KMS-11 (cell line): ENCODE measurements at regions not wholly inside any gene's neighbourhood (a gene's known extent, or its start where the extent isn't known, plus 50 kb on each side); places are given as distances from the start of the nearest gene placed in this dataset.
"Not testable (repeated sequence)": the region's sequence is repeated elsewhere in the genome, so short reads cannot be mapped to it uniquely, and the experiment has no call there.

Experiments used
- H2AFZ ChIP-seq: fragments of 200-600 bp; sonication (generic); 2 replicates; pipeline ENCODE4 v1.6.1; 2016; ENCODE audit warnings: antibody characterized with exemption, mixed run types, low read depth
- H3K27ac ChIP-seq: fragments of 200-600 bp; sonication (generic); 2 replicates; pipeline ENCODE4 v1.6.1; 2016; ENCODE audit warnings: mild to moderate bottlenecking, mixed run types
- H3K27me3 ChIP-seq: fragments of 200-600 bp; sonication (generic); 2 replicates; pipeline ENCODE4 v1.6.1; 2017; ENCODE audit warnings: mild to moderate bottlenecking, low read depth, mixed run types, moderate library complexity; ENCODE audit not compliant: insufficient read depth
- H3K36me3 ChIP-seq: fragments of 200-600 bp; sonication (generic); 2 replicates; pipeline ENCODE4 v1.6.1; 2017; ENCODE audit warnings: mild to moderate bottlenecking, mixed run types; ENCODE audit not compliant: insufficient read depth
- H3K4me1 ChIP-seq: fragments of 200-600 bp; sonication (generic); 2 replicates; pipeline ENCODE4 v1.6.1; 2016; ENCODE audit warnings: mild to moderate bottlenecking, low read depth, mixed run types; ENCODE audit not compliant: poor library complexity, severe bottlenecking
- H3K4me2 ChIP-seq: fragments of 200-600 bp; sonication (generic); 2 replicates; pipeline ENCODE4 v1.7.0; 2016; ENCODE audit warnings: mild to moderate bottlenecking, mixed run types
- H3K4me3 ChIP-seq: fragments of 200-600 bp; sonication (generic); IDR thresholded peaks from 2 replicates; pipeline ENCODE4 v1.6.1; 2017; ENCODE audit warnings: low read depth, low read length, mixed read lengths; ENCODE audit not compliant: insufficient read depth
- H3K79me2 ChIP-seq: fragments of 200-600 bp; sonication (generic); 2 replicates; pipeline ENCODE4 v1.6.1; 2016; ENCODE audit warnings: low read depth, mixed run types; ENCODE audit not compliant: insufficient read depth
- H3K9ac ChIP-seq: fragments of 200-600 bp; sonication (generic); 2 replicates; pipeline ENCODE4 v1.6.1; 2016; ENCODE audit warnings: mild to moderate bottlenecking, mixed run types
- H4K20me1 ChIP-seq: fragments of 200-600 bp; sonication (generic); 2 replicates; pipeline ENCODE4 v1.6.1; 2016; ENCODE audit warnings: mild to moderate bottlenecking, mixed run types; ENCODE audit not compliant: insufficient read depth
- CTCF ChIP-seq: fragments of 200-600 bp; sonication (generic); conservative IDR thresholded peaks from 2 replicates; pipeline ENCODE4 v1.6.1; 2017; ENCODE audit warnings: low read depth, mild to moderate bottlenecking, antibody characterized with exemption, low read length, moderate library complexity, mixed read lengths

- no peak overlapping the region for H3K27ac ChIP-seq
- no peak for TF ChIP-seq CTCF
- no peak overlapping the region for H3K9ac ChIP-seq
- H4K20me1 ChIP-seq: no peaks in the 10 kb centered on the region
- no peak overlapping the region for H2AFZ ChIP-seq
- no peaks in the 10 kb centered on the region for H3K4me1 ChIP-seq
- H3K4me3 ChIP-seq: no peak overlapping the region
- H3K36me3 ChIP-seq: no peaks in the 10 kb centered on the region
- H3K4me2 ChIP-seq: no peak overlapping the region
- H3K79me2 ChIP-seq: no peaks in the 10 kb centered on the region
- no peaks in the 10 kb centered on the region for H3K27me3 ChIP-seq
These were observed 215.7 kb downstream of the TMA16 start for GRCh38 chr4:163710158-163710557.

GRCh38 chr4:163724495-163724894 is 230.0 kb downstream of the TMA16 start:
- not testable (repeated sequence) for H2AFZ ChIP-seq, H3K79me2 ChIP-seq, H3K27ac ChIP-seq, H3K4me2 ChIP-seq, H3K4me3 ChIP-seq, H3K27me3 ChIP-seq, H4K20me1 ChIP-seq, H3K36me3 ChIP-seq, H3K9ac ChIP-seq, H3K4me1 ChIP-seq

- Histone ChIP-seq H2AFZ (no peak overlapping the region), H3K9ac (no peak overlapping the region), H3K79me2 (no peaks in the 10 kb centered on the region), H3K4me2 (no peak overlapping the region), H3K4me3 (no peak overlapping the region), H3K27me3 (no peaks in the 10 kb centered on the region), H3K27ac (no peak overlapping the region), H4K20me1 (no peaks in the 10 kb centered on the region), H3K4me1 (no peaks in the 10 kb centered on the region), H3K36me3 (no peaks in the 10 kb centered on the region)
- no peak for TF ChIP-seq CTCF
These were observed 232.2 kb downstream of the TMA16 start for GRCh38 chr4:163726641-163727040.

- H3K4me3 ChIP-seq: no peak overlapping the region
- no peak overlapping the region for H3K9ac ChIP-seq
- H3K36me3 ChIP-seq: no peaks in the 10 kb centered on the region
- no peak for TF ChIP-seq CTCF
- H3K4me1 ChIP-seq: no peaks in the 10 kb centered on the region
- H3K79me2 ChIP-seq: no peaks in the 10 kb centered on the region
- H3K27me3 ChIP-seq: no peaks in the 10 kb centered on the region
- H3K4me2 ChIP-seq: no peak overlapping the region
- H3K27ac ChIP-seq: no peak overlapping the region
- no peaks in the 10 kb centered on the region for H4K20me1 ChIP-seq
- no peak overlapping the region for H2AFZ ChIP-seq
These were observed 236.6 kb downstream of the TMA16 start for GRCh38 chr4:163731071-163731470.

- Histone ChIP-seq H3K79me2 (no peaks in the 10 kb centered on the region), H3K27ac (no peak overlapping the region), H3K4me2 (no peak overlapping the region), H3K36me3 (no peaks in the 10 kb centered on the region), H3K27me3 (no peaks in the 10 kb centered on the region), H3K9ac (no peak overlapping the region), H2AFZ (no peak overlapping the region), H3K4me3 (no peak overlapping the region), H4K20me1 (no peaks in the 10 kb centered on the region), H3K4me1 (no peaks in the 10 kb centered on the region)
- no peak for TF ChIP-seq CTCF
These were observed 238.0 kb downstream of the TMA16 start for GRCh38 chr4:163732473-163732872.
